HT1080 (cell line): ENCODE measurements at regions not wholly inside any gene's neighbourhood (a gene's known extent, or its start where the extent isn't known, plus 50 kb on each side); places are given as distances from the start of the nearest gene placed in this dataset.

Experiments used
- DNase-seq: peaks from one replicate; pipeline ENCODE4 v3.0.0-alpha.2; 2015; ENCODE audit warnings: low read depth

DNA sequence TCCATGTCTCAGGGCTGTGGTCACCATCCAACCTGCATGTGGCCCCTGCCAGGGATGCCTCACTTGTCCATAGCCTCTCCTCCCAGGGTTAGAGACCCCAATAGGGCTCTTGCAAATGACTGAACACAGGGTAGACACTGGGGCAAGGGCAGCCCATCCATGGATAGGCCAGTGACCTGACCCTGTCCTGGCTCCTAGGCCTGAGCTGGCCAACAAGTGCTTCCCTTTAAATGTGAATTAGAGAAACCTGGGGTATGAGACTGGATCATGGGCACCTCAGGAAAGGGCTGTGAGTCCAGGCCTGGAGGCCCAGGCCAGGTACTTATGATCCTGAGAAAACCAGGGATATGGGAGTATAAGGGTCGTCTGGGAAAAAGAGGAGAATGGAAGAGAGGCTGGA lies 64.5 kb downstream of the COPS8 start:
- no peak for DNase-seq

DNA sequence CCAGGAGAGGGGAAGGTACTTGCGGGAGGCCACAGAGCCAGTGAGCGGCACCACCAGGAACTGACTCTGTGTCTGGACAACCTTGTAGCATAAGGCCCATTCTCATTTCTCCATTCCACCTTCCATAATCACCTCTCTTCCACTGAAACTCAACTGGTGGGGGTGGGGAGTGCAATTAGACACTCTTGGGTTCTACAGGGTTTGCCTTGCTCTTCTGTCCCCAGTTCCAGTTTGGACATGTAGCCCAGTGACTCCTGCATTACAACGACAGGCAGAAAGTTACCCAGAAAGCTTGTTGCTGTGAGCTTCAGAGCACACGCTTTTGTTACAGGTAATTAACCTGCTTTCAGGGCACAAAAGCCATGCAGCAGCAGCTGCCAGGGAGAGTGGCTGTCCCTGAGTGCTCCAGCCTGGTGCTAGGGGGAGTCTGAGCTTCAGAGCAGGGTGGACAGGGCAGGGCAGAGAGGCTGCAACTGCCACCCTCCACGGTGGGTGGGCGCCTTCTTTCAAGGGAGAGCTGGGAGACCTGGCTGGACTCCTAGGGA lies 65.2 kb downstream of the COPS8 start:
- no peak for DNase-seq

DNA sequence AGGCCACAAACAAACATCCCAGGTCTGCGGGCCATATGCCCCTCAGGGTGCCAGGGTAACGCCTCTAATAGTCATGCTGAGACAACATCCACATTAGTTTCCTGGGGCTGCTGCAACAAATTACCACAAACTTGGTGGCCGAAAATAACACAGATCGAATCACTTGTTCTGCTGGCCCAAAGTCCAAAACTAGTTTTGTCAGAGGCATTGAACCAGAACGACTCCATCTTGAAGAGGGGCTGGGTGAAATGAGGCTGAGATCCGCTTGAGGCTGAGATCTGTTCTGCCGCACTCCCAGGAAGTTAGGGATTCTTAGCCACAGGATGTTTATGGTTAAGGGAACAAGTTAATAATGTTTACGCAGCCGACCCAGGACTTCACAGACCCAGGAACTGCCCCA lies 66.7 kb downstream of the COPS8 start:
- no peak for DNase-seq

DNA sequence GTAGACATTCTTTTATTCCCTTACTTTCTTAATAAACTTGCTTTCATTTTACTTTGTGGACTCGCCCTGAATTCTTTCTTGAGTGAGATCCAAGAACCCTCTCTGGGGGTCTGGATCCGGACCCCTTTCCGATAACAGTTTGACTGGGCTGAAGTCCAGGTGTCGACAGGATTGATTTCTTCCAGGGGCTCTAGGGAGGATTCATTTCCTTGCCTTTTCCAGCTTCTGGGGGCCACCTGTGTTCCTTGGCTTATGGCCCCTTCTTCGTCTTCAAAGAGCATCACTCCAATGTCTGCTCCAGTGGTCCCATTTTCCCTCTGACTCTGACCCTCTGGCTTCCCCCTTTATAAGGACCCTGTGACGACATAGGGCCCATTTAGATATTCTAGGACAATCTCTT lies 67.5 kb downstream of the COPS8 start:
- DNase-seq: no peak

- DNase-seq: peak; percentile 61
These were observed 68.5 kb downstream of the COPS8 start for GRCh38 chr2:237154082-237154638.

GRCh38 chr2:237154884-237155851 lies 69.5 kb downstream of the COPS8 start:
- no peak for DNase-seq

GRCh38 chr2:237156031-237156856 lies 70.6 kb downstream of the COPS8 start:
- DNase-seq: peak; percentile 57

DNA sequence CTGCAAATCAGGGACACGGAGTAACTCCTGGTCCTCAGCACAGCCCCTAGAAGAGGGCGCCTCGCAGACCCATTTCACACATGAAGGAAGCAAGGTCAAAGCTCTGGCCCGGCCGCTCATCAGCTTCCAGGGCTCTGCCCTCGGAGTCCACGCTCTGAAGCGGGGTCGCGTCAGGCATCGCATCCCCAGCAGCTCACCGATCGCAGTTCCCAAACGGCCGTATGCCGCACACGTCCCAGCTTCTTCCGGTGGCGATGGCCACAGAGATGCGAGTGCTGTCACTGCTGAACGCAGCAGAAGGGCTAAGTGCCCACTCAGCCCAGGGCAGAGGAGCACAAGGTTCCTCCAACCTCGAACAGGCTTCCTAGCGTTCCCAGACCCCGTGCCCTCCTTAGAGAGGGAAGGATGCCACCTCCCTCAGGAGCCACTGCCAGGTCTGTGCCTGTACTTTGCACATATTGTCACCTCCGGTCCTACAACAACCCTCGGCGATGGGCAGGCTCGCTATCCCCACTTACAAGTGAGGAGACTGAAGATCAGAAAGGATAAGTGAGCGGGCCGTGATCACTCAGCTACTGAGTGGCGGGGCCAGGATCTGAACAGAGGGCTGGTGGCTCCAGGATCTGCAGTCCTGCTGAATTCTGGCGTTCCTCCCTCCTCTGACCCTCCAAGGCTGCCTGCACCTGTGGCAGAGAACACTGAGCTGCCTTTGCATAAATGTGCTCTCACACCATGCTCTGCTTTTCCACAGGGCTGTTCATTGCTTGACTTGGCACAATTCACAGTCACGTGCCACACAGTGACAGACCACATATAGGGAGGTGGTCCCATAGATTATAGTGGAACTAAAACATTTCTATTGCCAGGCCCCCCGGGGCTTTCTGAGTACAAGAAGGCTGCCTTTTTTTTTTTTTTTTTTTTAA lies 71.4 kb downstream of the COPS8 start:
- no peak for DNase-seq

DNA sequence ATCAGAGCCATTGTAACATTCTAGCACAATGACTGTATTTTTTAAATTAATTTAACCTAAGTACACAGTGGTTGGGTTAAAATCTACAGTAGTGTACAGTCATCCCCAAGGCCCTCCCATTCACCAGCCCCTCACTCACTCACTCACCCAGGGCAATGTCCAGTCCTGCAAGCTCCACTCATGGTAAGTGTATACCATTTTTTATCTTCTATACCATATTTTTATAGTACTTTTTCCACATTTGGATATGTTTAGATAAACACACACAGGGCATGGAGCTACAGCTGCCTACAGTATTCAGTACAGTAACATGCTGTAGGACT lies 72.1 kb downstream of the COPS8 start:
- no peak for DNase-seq

DNA sequence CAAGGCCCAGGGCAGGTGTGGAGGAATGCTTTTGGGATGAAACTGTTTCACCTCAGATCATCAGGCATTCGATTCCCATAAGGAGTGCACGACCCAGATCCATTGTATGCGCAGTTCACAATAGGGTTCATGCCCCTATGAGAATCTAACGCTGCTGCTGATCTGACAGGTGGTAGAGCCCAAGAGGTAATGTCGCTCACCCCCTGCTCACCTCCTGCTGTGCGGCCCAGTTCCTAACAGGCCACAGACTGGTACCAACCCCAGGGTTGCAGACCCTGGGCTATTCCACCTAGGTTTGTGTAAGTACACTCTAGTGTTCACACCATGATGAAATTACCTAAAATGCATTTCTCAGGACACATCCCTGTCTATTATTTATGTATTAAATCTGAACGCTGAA lies 72.5 kb downstream of the COPS8 start:
- DNase-seq: no peak

DNA sequence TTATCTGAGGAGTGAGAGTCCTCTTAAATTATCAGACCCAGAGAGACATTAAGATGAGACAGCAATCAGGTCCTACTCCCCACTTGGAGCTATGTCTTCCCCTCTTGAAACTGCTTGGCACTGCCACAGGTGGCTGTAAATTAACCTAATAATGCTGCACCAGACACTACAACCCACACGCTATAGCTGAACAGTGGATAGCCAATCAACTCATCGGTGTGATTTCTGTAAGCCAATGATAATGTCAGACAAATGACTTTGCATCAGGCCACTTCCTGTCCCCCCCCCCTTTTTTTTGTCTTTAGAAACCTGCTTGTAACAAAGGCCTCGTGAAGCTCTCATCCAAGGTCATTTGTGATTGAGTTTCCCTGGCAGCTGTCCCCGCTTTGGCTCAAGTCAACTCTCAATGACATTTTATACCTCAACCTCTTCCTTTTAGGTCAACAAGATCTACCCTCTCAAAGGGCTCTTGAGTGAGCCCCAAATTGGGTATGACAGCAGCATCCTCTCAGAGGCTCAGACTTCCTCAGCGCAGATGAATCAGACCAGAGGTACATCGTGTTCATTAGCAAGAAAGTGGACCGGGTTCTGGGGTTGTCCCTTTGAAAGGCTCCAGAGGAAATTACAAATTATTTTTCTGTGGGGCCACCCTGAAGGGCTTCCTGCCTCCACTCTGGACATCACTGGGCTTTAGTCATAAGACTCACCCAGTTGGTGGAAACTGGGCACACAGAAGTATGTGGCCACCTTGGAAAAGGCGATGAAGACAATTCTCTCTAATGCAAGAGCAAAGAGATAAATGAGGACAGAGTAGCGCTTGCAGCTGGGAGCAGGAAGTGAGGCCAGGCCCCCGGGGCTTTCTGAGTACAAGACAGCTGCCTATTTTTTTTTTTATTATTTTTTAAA lies 73.6 kb downstream of the COPS8 start:
- DNase-seq: no peak

DNA sequence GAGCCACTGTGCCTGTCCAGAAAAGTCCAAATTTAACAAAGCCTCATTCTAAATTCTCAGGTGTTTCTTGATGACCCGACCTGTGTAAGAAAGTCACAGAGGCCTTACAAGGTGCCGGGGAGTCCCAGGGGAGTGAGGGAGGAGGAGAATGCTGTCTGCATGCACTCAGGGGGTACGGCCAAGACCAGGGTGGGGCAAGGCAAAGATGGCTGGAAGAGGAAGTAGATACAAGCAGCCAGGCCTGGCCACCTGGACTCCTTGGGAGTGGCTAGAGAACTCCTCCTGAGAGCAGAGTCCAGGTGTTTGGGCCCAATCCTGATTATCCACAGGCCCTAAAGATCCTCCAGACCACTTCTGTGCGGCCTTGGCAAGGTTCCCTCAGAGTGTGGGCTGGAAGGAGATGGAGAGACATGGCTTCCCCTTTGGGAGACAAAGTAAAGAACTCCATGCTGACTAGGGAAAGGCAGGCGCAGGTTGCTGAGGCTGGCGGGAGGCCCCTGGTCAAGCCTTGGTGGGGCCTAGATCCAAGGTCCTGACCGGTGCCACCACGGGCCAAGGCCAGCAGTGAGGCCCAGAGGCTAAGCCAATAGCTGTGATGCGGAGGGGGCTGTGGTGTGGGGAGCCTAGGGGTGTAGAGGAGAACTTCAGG lies 74.7 kb downstream of the COPS8 start:
- DNase-seq: no peak

GRCh38 chr2:237161189-237161588 lies 75.5 kb downstream of the COPS8 start:
- DNase-seq: no peak

GRCh38 chr2:237162959-237163358 lies 77.3 kb downstream of the COPS8 start:
- DNase-seq: no peak

- DNase-seq: no peak
These were observed 78.9 kb downstream of the COPS8 start for GRCh38 chr2:237164474-237165042.

DNA sequence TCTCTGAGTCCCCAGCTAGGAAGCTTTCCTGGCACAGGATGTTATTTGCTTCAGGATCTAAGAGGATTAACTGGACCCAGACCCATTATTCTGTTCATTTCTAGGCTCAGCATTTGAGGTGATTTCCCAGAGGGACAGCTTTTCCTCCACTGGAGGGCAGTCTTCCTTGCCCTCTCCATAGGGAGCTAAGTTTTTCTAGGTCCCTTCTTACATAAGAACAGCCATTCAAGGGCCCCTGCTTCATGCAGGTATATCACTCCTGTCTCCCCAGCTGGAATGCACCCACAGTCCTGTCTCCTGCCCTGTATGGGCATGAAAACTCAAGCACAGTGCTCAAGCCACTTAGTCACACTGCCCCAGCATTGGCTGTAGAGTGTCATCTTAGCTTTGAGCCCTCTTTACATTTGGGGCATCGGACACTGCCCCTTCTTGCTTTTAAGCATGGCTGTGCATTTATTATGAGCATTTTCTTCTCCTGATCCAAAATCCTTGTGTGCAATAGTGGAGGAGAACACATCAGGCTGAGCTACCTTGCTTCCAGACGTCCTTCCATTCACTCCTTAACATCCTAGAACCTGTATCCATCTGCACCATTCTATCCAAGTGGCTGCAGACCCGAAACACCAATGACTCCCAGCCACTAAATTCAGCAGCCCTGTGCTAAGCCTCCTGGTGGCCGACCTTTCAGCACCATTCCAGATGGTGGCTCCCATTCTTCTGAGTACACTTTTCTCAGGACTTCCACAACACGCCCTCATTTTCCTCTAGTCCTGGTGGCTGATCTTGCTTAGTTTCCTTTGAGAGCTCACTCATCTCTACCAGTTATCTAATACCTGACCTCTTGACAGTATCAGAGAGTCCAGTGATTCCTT lies 80.0 kb downstream of the COPS8 start:
- DNase-seq: peak; percentile 38

DNA sequence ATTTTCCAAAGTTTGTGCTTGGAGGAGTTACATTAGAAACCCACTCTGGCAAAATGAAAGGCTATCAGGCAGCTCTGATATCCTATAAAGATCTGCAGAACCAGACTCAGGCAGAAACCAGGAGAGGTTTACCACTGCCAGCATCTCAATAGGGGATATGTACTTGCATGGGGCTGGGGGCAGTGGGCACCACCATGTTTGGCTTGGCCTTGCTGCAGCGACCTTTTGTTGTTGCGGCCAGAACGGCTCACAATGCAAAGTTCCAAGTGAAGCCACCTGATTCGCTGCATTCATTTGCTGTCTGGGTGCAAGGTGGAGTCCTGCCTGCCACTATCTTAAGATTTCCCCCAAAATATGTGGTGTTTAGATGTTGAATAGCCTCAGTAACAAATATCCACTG lies 81.3 kb downstream of the COPS8 start:
- no peak for DNase-seq

DNA sequence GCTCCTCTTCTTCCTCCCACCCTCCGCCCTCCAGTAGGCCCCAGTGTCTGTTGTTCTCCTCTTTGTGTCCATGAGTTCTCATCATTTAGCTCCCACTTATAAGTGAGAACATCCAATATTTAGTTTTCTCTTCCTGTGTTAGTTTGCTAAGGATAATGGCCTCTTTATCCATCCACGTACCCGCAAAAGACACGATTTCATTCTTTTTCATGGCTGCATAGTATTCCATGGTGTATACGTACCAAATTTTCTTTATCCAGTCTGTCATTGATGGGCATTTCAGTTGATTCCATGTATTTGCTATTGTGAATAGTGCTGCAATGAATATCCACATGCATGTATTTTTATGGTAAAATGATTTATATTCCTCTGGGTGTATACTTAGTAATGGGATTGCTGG lies 82.2 kb downstream of the COPS8 start:
- DNase-seq: no peak
